ENCODE measurements at regions not wholly inside any gene's neighbourhood (a gene's known extent, or its start where the extent isn't known, plus 50 kb on each side); places are given as distances from the start of the nearest gene placed in this dataset.
A peak's percentile ranks its signal among the peaks of the same experiment; 100 is the strongest.
"Not testable (repeated sequence)": the region's sequence is repeated elsewhere in the genome, so short reads cannot be mapped to it uniquely, and the experiment has no call there.

DNA sequence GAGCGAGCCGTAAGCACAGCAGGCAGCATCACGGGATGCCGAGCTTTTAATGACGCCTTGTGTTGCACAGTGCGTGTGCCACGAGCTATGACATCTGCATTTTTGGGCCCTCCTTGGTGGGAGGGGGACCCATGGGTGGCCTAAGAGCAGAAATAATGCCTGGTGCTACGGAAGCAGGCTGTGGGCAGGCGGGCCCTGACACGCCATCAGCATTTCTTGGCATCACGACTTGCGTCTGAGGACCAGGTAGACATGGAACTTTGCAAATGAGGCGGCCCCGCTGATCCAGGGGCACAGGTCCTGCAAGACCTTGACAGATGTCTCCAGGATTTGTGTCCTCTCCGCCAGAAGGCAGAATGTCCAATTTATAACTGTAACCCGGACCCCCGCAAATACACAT is 117.8 kb upstream of the RNF32 start:
- 91 to 95% methylated on average over 14 to 17 of the region's 17 CpGs for WGBS, 2 donors
- no peak overlapping the region for H3K4me3 ChIP-seq
- TF ChIP-seq POLR2A (IDR thresholded peaks at IDR 0.05): no peak
- TF ChIP-seq EP300 (IDR thresholded peaks at IDR 0.05): no peak
- ATAC-seq (ENCODE audit: low FRiP score in 2 of 2) (no peak), DNase-seq (no peak)
- no peaks in the 10 kb centered on the region for H3K36me3 ChIP-seq
- H3K4me1 ChIP-seq: peaks cover 0 to 2% (median 0%) of the 10 kb centered on the region in 4 donors
- no peak overlapping the region for H3K27ac ChIP-seq
- H3K27me3 ChIP-seq: no peaks in the 10 kb centered on the region
- H3K9me3 ChIP-seq: no peaks in the 10 kb centered on the region

DNA sequence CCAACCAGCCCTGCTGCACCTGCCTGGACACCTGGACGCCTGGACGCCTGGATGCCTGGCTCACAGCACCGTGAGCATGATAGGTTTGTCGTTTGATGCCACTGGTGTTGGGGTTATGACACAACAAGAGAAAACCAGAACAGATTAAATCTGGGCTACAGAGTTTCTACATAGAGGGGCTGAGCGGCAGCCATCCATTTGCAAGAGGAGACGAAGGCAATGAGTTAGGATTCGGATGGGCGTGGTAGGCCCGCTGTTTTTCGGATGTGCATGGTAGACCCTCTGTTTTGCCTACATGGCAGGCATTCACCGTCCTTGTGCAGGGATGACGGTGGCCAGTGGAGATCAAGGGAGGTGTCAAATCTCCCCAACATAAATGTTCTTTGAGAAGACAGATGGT is 121.5 kb upstream of the RNF32 start:
- no peaks in the 10 kb centered on the region for H3K27me3 ChIP-seq
- H3K36me3 ChIP-seq: no peaks in the 10 kb centered on the region
- no peak overlapping the region for H3K4me3 ChIP-seq
- ATAC-seq (ENCODE audit: low FRiP score in 2 of 2): no peak
- 90 to 94% methylated on average over 9 to 10 of the region's 12 CpGs for WGBS, 2 donors
- TF ChIP-seq POLR2A (IDR thresholded peaks at IDR 0.05) (no peak), EP300 (IDR thresholded peaks at IDR 0.05) (no peak), POLR2AphosphoS5 (IDR thresholded peaks at IDR 0.05) (no peak)
- TF ChIP-seq, protein P1, sequence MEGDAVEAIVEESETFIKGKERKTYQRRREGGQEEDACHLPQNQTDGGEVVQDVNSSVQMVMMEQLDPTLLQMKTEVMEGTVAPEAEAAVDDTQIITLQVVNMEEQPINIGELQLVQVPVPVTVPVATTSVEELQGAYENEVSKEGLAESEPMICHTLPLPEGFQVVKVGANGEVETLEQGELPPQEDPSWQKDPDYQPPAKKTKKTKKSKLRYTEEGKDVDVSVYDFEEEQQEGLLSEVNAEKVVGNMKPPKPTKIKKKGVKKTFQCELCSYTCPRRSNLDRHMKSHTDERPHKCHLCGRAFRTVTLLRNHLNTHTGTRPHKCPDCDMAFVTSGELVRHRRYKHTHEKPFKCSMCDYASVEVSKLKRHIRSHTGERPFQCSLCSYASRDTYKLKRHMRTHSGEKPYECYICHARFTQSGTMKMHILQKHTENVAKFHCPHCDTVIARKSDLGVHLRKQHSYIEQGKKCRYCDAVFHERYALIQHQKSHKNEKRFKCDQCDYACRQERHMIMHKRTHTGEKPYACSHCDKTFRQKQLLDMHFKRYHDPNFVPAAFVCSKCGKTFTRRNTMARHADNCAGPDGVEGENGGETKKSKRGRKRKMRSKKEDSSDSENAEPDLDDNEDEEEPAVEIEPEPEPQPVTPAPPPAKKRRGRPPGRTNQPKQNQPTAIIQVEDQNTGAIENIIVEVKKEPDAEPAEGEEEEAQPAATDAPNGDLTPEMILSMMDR (IDR thresholded peaks at IDR 0.05): no peak
- H3K9me3 ChIP-seq: no peaks in the 10 kb centered on the region
- no peak overlapping the region for H3K27ac ChIP-seq
- H3K4me1 ChIP-seq: no peaks in the 10 kb centered on the region
- DNase-seq: no peak

- no peaks in the 10 kb centered on the region for H3K36me3 ChIP-seq
- DNase-seq: no peak
- TF ChIP-seq EP300 (IDR thresholded peaks at IDR 0.05) (no peak), POLR2A (IDR thresholded peaks at IDR 0.05) (no peak), POLR2AphosphoS5 (IDR thresholded peaks at IDR 0.05) (no peak)
- TF ChIP-seq, protein P1 (IDR thresholded peaks at IDR 0.05): no peak
- H3K27ac ChIP-seq: no peak overlapping the region
- no peaks in the 10 kb centered on the region for H3K4me1 ChIP-seq
- H3K4me3 ChIP-seq: no peak overlapping the region
- 79 to 94% methylated on average over 6 to 7 of the region's 7 CpGs for WGBS, 2 donors
- no peaks in the 10 kb centered on the region for H3K9me3 ChIP-seq
- no peaks in the 10 kb centered on the region for H3K27me3 ChIP-seq
- ATAC-seq (ENCODE audit: low FRiP score in 2 of 2): no peak
Measured at GRCh38 chr7:156518466-156518865, 122.1 kb upstream of the RNF32 start.

GRCh38 chr7:156517858-156518257 is 122.7 kb upstream of the RNF32 start:
- WGBS, 2 donors: 62 to 78% methylated on average over 7 of the region's 8 CpGs

DNA sequence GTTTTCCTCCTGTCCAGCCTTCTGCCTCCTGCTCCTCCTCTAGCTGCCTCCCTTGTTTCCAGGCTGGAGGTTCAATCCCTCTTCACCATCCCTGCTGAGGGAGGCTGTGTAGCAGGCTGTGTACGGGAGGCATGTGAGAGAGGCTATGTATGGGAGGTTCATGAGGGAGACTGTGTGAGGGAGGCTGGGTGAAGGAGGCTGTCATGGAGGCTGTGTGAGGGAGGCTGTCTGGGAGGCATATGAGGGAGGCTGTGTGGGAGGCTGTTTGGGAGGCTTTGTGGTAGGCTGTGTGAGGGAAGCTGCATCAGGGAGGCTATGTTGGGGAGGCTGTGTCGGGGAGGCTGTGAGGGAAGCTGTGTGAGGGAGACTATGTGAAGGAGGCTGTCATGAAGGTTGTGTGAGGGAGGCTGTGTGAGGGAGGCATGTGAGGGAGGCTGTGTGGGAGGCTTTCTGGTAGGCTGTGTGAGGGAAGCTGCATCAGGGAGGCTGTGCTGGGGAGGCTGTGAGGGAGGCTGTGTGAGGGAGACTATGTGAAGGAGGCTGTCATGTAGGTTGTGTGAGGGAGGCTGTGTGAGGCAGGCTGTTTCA is 123.7 kb upstream of the RNF32 start:
- ATAC-seq (ENCODE audit: low FRiP score in 2 of 2): peak in 1 of 2 donors; percentile 12

More at GRCh38 chr7:156517858-156518257, 122.7 kb upstream of the RNF32 start:
- H3K27ac ChIP-seq, DNase-seq, H3K4me1 ChIP-seq, H3K36me3 ChIP-seq, H3K9me3 ChIP-seq, H3K4me3 ChIP-seq, H3K27me3 ChIP-seq: not testable (repeated sequence)
- peak in 1 of 2 donors; percentile 24 for ATAC-seq (ENCODE audit: low FRiP score in 2 of 2)

More for the DNA sequence above, 123.7 kb upstream of the RNF32 start:
- Histone ChIP-seq H3K9me3 (peaks cover 0 to under 1% (median under 1%) of the 10 kb centered on the region in 4 donors), H3K27me3 (no peaks in the 10 kb centered on the region), H3K4me1 (no peaks in the 10 kb centered on the region), H3K4me3 (no peak overlapping the region), H3K36me3 (no peaks in the 10 kb centered on the region), H3K27ac (no peak overlapping the region)
- TF ChIP-seq EP300 (IDR thresholded peaks at IDR 0.05) (no peak), POLR2AphosphoS5 (IDR thresholded peaks at IDR 0.05) (no peak), POLR2A (IDR thresholded peaks at IDR 0.05) (no peak)
- TF ChIP-seq, protein P1 (IDR thresholded peaks at IDR 0.05): no peak
- DNase-seq: no peak
- 89 to 100% methylated on average over 2 of the region's 2 CpGs for WGBS, 2 donors

Data from upper lobe of left lung (tissue), 6 donors.